Tibial nerve (tissue), 3 donors: ENCODE measurements at regions not wholly inside any gene's neighbourhood (a gene's known extent, or its start where the extent isn't known, plus 50 kb on each side); places are given as distances from the start of the nearest gene placed in this dataset.

Source experiments
- CTCF ChIP-seq, 5 experiments: fragments of 200-600 bp in 3 of 5; fragments of 450-650 bp in 2 of 5; sonication (generic) in 3 of 5; IDR thresholded peaks; one replicate each; pipeline ENCODE4 v1.5.1; 2016 to 2019; ENCODE audit warnings: antibody characterized with exemption in 5 of 5, mild to moderate bottlenecking in 3 of 5, moderate library complexity in 2 of 5
- POLR2A ChIP-seq, 2 donors: fragments of 450-650 bp; IDR thresholded peaks; one replicate each; pipeline ENCODE4 v1.6.1; 2017; ENCODE audit warnings: antibody characterized with exemption in 2 of 2, mild to moderate bottlenecking in 2 of 2, moderate library complexity in 2 of 2

- no peak for TF ChIP-seq POLR2A (IDR thresholded peaks at IDR 0.05)
- TF ChIP-seq CTCF (IDR thresholded peaks at IDR 0.05), result no peak
Measured at GRCh38 chr13:31029102-31029501, 96.6 kb downstream of the TEX26 start.
